HG03064 (cell line): ENCODE measurements at regions not wholly inside any gene's neighbourhood (a gene's known extent, or its start where the extent isn't known, plus 50 kb on each side); places are given as distances from the start of the nearest gene placed in this dataset.

ENCODE experiments used
- ATAC-seq: cut with Tn5 transposase; IDR thresholded peaks from one replicate; pipeline ENCODE4 v1.9.1; 2021; ENCODE audit warnings: low read depth; ENCODE audit not compliant: unreplicated experiment

DNA sequence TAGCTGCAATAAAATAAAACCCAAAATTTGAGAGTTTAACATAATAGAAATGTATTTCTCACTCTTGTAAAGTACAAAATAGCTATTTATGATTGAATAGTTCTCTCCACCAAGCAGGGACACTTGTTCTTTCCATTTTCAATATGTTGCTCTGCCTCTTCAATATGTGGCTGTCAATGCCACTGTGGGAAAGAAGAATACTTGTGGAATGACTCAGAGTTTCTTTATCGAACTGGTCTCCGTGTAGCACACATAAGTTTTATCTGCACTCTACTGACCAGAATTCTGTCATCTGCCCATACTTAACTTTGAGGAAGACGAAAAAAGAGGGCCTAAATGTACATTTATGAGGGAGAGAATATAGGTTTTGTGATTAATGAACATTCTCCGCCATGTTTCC lies 256.9 kb downstream of the ATXN7L3B start:
- ATAC-seq, result no peak

DNA sequence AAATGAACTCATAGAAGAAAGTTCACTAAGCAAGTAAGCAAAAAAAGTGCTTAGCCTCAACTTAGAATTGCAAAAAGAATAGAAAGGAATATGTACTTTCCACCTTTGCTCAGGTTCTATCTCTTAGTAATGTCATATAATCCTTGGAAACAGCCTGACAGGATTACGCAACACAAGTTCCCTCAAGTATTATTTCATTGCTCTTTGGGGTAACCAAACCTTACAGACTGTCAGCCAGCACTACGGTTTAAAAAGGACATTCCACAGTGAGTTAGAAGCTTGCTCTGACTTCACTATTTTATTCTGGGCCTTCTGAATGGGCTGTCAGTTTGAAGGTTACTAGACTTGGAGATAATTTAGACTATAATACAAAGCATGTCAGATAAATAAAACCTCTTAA lies 264.0 kb downstream of the ATXN7L3B start:
- ATAC-seq, result no peak

DNA sequence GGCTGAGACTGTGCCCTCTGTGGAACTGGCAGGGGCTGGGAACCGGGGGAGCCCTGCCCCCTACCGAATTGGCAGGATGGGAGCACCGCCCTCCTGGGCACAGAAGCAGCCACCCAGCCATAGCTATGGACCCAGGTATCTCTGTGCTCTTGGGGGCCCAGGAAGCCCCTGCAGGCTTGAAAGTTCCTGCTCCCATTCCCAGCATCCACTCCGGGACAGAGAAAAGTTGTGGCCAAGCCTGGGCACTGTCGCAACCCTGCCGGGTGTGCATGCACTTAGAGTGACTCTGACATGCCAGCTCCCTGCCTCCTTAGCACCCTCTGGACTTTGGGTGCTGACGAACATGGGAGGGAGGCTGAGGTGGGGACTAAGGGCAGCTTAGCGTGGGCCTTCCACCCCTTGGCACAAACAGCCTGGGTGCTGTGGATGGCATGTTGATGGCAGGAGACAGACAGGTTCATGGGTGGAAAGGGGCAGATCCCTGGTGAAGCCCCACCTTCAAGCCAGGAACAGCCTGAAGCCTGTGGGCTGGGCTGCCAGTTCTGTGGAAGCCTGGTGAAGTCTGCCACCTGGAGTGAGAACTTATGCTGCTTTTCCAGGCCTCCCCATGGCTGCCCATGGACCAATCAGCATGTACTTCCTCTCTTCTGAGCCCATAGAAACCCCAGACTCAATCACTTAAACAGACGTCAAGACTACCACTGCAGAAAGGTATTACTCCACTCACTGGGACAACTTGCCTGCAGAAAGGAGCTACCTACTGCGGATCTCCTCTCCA lies 279.0 kb downstream of the ATXN7L3B start:
- no peak for ATAC-seq

DNA sequence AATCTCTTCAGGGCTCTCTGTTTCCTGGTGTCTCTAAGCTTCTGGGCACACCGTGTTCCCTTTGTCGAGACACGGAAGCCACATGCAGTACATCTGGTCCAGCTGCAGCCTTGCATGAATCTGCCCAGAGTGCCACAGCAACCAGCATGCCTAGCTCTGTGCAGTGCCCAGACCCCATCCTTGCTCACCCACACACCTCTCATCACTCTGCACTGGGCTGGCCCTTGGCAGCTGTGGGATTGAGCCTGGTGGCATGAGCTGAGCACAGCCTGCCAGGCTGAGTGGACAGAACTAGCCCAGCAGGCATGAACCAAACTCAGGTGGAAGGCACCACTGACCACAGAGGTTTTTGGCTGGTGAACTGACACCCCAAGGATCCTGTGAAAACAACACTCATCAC lies 279.9 kb downstream of the ATXN7L3B start:
- no peak for ATAC-seq

DNA sequence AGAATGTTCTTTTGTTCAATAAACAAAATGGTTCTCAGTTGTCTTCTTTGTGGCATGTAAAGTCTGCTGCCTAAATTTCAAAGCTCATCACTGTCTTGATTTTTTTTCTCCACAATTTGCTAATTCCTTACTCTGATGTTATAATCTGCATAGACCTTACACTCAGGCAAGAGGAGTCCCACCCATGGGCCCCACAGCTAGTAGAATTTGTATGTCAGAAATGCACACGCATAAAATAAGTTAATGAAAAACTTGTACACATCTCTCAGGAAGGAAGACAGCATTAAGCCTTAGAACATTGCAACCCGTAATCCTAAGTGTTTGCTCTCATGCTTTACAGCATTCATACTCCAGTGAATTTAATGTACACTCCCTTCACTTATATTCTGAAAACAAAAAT lies 280.8 kb downstream of the ATXN7L3B start:
- ATAC-seq, result no peak

DNA sequence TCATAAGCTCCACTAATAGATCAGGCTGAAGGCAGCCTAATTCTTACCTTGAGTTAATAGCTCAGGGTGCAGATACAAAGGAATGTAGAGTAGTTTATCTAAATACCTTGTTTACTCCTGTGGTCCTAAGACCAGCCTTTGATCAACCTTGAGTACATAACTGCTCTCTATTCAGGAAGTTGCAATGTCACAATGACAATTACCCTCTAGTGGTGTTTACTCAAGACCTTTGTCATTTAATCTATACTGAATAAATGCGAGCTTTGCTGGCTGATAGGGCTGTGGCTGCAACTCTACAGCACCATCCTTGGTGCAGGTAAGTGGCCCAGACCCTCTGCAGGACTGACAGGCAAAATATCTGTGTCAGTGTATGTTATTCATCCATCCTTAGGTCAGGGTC lies 282.7 kb downstream of the ATXN7L3B start:
- no peak for ATAC-seq

GRCh38 chr12:74836567-74836966 lies 298.9 kb downstream of the ATXN7L3B start:
- ATAC-seq, result no peak

DNA sequence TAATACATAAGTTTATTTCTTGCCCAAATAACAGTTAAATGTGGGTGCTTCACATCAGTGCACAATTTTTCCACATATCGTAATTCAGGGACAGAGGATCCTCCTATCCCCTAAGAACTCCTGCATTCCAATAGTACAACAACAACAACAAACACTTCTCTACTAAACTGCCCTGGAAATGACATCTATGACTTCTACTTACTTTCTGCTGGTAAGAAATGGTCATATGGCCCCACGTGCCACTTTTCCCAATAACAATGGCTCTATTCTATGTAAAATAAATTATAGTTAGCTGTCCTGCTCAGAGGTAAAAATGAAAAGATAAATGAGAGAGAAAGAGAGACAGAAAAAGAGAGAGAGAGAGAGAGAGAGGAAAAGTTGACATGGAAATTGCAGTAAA lies 308.5 kb downstream of the ATXN7L3B start:
- no peak for ATAC-seq

GRCh38 chr12:74847169-74847568 lies 309.5 kb downstream of the ATXN7L3B start:
- ATAC-seq, result no peak

- ATAC-seq, result no peak
These were observed 310.4 kb downstream of the ATXN7L3B start for GRCh38 chr12:74848006-74848405.

GRCh38 chr12:74849801-74850200 lies 312.2 kb downstream of the ATXN7L3B start:
- ATAC-seq, result no peak

GRCh38 chr12:74871817-74872216 lies 334.2 kb downstream of the ATXN7L3B start:
- ATAC-seq, result no peak

DNA sequence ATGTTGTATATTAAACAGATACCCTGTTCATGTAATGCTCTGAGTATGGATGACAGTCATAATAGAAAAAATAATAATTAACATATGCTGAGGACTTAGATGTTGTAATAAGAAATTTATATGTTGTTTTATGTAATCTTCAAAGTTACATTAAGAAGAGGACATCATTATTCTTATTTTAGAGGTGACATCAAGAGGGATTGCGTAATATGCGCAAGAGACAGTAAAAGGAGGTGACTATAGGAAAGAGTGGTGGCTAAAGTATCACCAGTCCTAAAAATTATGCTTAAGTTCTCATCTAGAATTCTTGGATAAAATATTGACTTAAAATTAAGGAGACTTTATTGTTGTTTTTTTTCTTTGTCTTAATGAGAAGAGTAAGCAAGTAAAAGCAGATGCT lies 323.9 kb downstream of the KCNC2 start:
- ATAC-seq, result no peak

GRCh38 chr12:74889073-74889472 lies 320.6 kb downstream of the KCNC2 start:
- ATAC-seq, result no peak

DNA sequence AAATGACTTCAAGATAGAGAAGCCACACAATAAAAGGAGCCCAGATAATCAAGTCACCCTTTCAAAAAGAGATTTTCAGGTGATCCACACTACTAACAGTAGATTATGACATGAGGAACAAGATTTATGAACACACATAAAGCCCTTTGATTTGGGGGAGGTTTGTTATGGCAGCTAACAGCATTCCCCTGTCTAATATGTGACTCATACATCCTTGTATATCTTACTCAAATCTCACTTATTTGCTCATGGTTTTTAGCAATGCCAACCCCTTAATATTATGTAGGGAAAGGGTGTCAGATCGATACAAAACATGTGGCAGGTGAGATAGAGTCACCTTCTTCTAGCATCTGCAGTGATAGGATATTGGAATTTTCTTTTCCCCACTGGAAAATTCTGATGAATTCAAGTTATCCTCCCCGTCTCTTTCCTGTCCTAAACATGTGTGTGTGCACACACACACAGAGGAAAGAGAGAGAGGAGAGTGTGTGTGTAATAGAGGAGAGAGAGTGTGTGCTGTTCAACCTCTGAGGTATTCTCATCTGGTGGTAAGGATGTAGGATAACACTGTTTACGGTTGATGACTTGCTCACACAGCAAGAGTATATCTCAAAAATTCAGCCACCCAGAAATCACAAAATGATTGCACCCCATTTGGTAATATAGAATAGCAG lies 319.9 kb downstream of the KCNC2 start:
- peak; percentile 56 for ATAC-seq

DNA sequence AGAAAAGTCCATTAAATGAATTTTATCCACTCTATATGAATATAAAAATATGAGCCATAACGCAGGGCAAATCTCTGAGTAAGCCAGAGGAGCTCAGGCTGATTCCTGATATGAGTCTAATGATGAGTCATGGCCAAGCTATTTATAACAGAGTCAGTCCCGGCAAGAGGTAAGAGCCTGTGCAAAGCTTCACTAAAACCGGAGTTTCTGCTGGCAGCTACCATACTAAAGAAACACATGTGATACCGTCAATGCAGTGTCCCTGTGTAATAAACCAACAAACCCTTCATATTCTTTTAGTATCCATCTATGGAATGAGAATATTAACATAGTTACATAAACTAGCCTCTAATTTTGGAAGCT lies 319.4 kb downstream of the KCNC2 start:
- peak; percentile 79 for ATAC-seq

- no peak for ATAC-seq
These were observed 318.5 kb downstream of the KCNC2 start for GRCh38 chr12:74891083-74891668.

GRCh38 chr12:74892057-74892633 lies 317.5 kb downstream of the KCNC2 start:
- no peak for ATAC-seq

DNA sequence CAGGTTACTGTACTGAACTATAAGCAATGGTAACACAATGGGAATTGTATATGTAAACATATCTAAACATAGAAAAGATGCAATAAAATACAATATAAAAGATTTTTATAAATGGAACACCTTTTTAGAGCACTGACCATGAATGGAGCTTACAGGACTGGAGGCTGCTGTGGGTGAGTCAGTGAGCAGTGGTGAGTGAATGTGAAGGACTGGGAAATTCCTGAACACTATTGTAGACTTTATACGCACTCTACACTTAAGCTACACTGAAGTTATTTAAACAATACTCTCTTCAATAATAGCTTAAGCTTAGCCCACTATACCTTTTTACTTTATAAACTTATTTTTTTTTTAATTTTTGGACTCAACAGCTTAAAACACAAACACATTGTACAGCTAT lies 313.5 kb downstream of the KCNC2 start:
- ATAC-seq, result no peak

DNA sequence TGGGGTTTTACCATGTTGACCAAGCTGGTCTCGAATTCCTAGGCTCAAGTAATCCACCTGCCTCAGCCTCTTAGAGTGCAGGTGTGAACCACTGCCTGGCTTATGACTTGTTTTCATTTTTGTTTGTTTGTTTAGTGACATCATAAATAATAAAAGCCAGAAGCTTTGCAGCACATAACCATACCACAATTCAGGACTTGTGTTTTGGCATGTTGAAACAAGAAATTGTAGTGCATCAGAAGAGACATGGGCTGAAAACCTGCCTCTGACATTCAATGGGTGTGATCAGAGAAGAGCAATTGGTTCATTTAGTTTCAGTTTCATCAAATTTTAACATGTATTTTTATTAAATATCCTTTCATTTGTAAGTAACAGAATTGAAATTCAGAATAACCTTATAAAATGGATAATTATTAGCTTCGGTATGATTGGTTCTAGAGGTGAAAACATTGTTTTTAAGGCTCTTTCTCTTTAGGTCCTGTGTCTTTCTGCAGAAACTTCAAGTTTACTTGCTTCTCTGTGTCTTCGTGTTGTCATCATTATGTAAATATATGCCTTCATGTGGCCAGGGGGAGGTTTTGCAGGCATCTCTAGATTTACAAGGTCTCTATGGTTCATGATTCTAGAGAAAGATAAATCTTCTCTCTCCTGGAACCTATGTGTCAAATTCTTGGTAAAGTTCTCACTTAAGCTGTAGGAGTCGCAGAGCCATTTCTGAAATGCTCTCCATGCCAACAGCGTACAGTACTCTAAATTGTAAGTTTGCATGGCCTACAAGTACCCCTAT lies 312.0 kb downstream of the KCNC2 start:
- ATAC-seq, result no peak
